GM18517 (cell line): ENCODE measurements at regions not wholly inside any gene's neighbourhood (a gene's known extent, or its start where the extent isn't known, plus 50 kb on each side); places are given as distances from the start of the nearest gene placed in this dataset.
"Not testable (repeated sequence)": the region's sequence is repeated elsewhere in the genome, so short reads cannot be mapped to it uniquely, and the experiment has no call there.

ENCODE experiments used
- ATAC-seq: cut with Tn5 transposase; IDR thresholded peaks from one replicate; pipeline ENCODE4 v1.9.1; 2021; ENCODE audit warnings: mild to moderate bottlenecking, moderate library complexity; ENCODE audit not compliant: unreplicated experiment

- no peak for ATAC-seq
These were observed 55.7 kb upstream of the FAT3 start for GRCh38 chr11:92168936-92169335.

GRCh38 chr11:92167571-92167970, 57.0 kb upstream of the FAT3 start:
- ATAC-seq = no peak

DNA sequence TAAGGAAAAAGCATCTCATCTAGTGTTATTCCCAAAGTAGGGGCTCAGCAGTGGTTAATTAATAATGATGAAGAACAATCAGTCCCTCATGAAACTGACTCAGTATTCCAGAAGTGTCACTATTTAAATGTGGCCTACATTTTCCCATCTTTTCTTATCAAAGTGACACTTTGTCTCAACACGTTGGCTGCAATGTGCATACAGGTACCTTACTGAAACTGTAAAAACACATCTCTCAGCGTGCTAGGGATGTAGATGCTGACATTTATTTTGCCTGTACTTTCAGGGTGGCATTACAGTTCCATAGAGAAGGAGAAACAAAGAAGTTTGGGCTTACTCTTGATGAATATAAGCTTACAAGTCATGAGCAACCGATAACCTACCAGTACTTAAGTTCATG, 58.3 kb upstream of the FAT3 start:
- ATAC-seq = no peak

GRCh38 chr11:92163879-92164278, 60.7 kb upstream of the FAT3 start:
- ATAC-seq = no peak

GRCh38 chr11:92162776-92163175, 61.8 kb upstream of the FAT3 start:
- ATAC-seq = no peak

DNA sequence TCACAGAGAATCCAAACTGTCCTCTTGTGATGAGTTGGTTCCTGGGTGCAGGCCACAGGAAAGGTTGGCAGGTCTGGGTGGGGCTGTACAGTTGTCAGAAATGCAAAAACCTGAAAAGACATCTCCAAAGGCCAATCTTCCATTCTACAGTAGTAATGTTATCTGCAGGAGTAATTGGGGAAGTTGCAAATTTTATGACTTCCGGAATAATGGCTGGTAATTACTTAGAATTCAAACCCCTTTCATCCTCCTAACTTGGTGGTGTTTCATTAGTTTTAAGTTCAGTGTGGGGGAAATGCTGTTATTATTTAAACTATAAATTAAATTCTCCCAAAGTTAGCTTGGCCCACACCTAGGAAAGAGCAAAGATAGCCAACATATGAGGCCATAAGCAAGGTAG, 64.7 kb upstream of the FAT3 start:
- ATAC-seq = no peak

- not testable (repeated sequence) for ATAC-seq
These were observed 67.2 kb upstream of the FAT3 start for GRCh38 chr11:92157390-92157789.

DNA sequence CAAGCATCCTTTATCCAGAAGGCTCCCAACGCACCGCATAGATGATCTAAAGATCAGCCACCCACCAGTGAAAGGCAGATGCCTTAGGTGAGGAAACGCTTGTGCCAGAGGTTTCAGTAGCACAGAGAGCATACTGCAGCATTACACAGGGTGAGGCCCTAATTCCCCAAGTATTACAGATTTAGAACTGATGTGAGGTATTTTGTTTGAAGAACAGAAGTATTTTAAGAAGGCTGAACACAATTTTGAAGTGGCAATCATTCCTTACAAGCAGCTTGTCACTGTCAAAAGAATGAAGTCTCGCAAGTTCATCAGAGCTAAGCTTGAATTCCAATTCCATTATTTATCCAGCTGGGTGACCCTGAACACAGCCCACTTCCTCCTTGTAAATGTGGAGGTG, 70.0 kb upstream of the FAT3 start:
- ATAC-seq = no peak

GRCh38 chr11:92154110-92154509, 70.5 kb upstream of the FAT3 start:
- ATAC-seq = no peak

GRCh38 chr11:92153542-92153941, 71.1 kb upstream of the FAT3 start:
- ATAC-seq = no peak

- no peak for ATAC-seq
These were observed 72.4 kb upstream of the FAT3 start for GRCh38 chr11:92152245-92152644.

DNA sequence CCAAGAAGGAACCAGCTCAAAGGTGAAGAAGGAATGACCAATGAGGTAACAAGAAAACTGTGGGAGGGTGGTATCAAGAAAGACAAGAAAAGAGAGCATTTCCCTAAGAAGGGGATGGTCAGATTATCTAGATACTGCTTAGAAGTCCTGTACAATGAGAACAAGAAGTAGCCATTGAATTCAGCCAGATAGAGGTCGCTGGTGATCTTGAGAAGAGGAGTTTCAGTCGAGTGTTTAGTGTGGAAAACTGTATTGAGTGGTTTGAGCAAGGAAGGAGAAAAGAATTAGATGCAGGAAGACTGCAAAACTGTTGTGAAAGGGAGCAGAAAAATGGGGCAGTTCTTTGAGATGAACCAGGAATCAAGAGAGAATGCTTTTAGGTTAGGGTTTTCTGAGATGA, 74.6 kb upstream of the FAT3 start:
- no peak for ATAC-seq

DNA sequence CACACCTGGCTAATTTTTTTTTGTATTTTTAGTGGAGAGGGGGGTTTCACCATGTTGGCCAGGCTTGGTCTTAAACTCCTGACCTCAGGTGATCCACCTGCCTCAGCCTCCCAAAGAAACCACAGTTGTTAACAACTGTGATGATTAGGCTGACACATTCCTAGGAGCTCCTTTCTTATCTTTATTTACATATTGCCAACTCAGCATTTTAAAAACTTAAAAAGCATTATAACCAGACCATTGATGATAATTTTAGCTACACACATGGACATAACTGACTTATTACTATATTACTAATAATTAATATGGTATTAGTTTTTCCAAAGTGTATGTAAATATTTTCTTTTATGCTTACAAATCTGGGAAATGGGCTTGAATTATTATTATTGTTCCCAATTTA, 82.9 kb upstream of the FAT3 start:
- ATAC-seq = no peak

DNA sequence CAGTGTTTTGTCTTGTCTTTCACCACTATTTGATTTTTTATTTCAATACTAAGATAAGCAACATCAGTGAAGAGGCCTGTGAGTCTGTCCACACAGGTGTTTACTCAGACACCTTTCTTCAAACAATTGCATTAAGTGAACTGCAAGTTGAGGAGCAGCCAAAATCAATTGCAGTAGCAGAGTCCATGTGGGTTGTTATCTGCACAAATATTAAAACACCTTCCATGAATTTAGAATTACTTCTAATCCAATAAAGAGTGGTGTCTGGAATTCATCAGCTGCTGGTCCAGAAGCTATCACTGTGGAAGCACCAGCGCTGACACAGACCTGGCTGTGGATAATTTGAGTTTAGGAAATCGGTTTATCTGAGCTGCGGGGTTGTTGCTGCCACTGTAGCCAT, 83.5 kb upstream of the FAT3 start:
- ATAC-seq = no peak

GRCh38 chr11:92140021-92140420, 84.6 kb upstream of the FAT3 start:
- no peak for ATAC-seq

GRCh38 chr11:92138296-92138695, 86.3 kb upstream of the FAT3 start:
- ATAC-seq = no peak

- ATAC-seq = no peak
These were observed 86.9 kb upstream of the FAT3 start for GRCh38 chr11:92137747-92138146.

DNA sequence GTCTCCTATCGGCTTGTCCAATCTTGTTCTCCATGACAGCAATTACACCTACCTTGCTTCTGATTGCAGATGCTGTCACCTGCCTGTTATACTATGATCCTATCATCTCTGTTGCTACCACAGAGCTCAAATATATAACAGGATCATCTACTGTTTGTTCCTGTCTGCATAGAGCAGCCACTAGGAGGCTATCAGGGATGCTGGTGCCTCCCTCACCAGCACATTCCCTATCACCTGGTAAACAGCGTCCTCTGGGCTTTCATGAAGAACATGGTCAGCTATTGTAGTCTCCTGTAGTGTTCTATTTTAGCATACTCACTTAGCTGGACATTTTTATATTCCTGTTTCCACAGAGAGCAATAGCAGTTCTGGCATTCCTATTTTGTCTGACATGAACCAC, 87.8 kb upstream of the FAT3 start:
- ATAC-seq = no peak

DNA sequence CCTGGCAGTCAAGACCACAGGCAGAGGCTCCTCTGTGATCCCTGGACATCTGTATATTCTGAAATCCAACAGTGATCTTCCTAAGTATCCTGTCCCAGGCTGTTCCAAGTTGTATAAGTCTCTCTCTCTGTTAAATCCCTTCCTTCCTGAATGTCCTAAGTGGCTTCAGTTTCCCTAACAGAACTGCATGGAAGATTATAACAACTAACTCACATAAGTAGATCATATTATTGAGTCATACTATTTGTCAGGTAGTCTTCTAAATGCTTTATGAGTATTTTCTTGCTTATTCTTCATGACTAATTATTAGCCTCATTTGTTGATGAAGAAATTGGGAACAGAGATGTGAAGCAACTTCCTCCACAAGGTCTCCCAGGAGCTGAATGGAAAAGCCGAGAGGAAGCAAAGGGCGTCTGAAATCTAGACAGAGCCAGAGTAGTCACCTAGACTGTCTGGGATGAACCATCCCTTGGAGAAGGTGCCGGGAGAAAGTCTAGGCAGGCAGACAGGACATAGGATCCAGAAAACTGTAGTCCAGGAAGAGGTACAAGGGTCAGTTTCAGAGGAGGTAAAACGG, 93.2 kb upstream of the FAT3 start:
- ATAC-seq = no peak

DNA sequence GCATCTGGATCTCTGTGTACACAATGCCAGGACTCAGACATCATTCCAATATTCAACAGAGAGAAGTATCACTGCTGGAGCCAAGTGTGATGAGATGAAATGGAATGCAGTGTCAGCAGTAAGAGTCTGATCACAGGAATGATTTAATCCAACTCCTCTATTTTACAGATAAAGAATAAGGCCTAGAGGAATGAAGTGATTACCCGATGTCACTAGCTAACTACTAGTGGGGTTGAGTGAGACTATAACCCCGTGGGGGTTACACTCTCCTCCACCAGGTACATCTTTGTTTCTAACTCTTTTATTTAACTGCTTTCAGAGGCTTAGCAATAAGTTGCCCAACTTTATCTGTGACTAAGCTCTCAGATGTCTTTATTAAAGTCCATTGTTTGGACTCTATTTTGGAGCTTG, 94.2 kb upstream of the FAT3 start:
- no peak for ATAC-seq

DNA sequence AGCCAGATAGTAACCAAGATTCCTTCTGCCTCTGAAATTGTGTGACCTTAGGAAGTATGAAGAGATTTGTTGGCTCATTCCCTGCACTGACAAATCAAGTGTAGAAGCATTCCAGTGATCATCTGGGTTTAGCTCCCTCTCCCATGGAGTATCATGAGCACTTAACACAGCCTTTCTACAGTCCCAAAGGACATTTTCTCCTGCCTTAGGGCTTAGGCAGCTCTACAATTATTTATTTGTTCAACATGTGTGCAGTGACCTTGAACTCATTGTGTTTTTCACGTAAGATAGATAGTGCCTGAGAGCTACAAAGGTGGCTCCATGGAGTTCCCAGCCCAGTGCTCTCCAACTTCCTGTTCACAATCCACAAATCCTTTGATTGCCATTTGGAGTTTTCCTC, 94.8 kb upstream of the FAT3 start:
- ATAC-seq = no peak

GRCh38 chr11:92128026-92128425, 96.6 kb upstream of the FAT3 start:
- ATAC-seq = no peak

GRCh38 chr11:92125321-92125720, 99.3 kb upstream of the FAT3 start:
- no peak for ATAC-seq

- ATAC-seq = no peak
These were observed 101.1 kb upstream of the FAT3 start for GRCh38 chr11:92123540-92123939.
